GM12864 (cell line): ENCODE measurements at regions not wholly inside any gene's neighbourhood (a gene's known extent, or its start where the extent isn't known, plus 50 kb on each side); places are given as distances from the start of the nearest gene placed in this dataset.
A peak's percentile ranks its signal among the peaks of the same experiment; 100 is the strongest.
"Not testable (repeated sequence)": the region's sequence is repeated elsewhere in the genome, so short reads cannot be mapped to it uniquely, and the experiment has no call there.

Experiments
- DNase-seq: peaks from one replicate; pipeline ENCODE4 v3.0.0-alpha.2; 2011; ENCODE audit warnings: low read depth
- H3K4me3 ChIP-seq: 2 replicates; pipeline ENCODE4 v1.5.1; 2011; ENCODE audit warnings: mild to moderate bottlenecking, low read depth, low read length, control low read depth
- TF ChIP-seq, protein P1 (sequence below): IDR thresholded peaks from 2 replicates; pipeline ENCODE4 v1.5.1; 2011; ENCODE audit warnings: low read depth, mild to moderate bottlenecking, moderate library complexity, low read length, control low read depth, inconsistent platforms; ENCODE audit errors: missing control alignments

DNA sequence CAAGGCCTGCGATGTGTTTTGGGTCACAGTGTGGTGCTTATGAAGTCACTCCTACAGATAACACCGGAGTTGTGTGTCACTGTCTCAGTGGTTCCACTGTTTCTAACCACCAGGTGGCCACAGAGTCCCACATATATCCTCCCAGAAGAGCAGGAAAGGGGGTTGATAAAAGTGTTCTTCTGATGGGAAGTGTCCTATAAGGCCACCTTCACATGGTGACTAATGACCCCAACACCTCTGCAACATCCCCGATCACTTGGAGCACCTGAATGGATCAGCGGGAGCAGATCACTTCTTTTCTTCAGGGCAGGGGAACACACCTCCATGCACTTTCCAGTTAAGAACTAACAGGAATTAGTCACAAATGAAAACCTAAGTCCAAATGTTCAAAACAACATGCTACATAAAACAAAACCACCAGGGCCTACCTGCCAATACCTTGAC lies 111.5 kb downstream of the PPIAL4G start:
- TF ChIP-seq, protein P1, sequence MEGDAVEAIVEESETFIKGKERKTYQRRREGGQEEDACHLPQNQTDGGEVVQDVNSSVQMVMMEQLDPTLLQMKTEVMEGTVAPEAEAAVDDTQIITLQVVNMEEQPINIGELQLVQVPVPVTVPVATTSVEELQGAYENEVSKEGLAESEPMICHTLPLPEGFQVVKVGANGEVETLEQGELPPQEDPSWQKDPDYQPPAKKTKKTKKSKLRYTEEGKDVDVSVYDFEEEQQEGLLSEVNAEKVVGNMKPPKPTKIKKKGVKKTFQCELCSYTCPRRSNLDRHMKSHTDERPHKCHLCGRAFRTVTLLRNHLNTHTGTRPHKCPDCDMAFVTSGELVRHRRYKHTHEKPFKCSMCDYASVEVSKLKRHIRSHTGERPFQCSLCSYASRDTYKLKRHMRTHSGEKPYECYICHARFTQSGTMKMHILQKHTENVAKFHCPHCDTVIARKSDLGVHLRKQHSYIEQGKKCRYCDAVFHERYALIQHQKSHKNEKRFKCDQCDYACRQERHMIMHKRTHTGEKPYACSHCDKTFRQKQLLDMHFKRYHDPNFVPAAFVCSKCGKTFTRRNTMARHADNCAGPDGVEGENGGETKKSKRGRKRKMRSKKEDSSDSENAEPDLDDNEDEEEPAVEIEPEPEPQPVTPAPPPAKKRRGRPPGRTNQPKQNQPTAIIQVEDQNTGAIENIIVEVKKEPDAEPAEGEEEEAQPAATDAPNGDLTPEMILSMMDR, result peak; percentile 64
- not testable (repeated sequence) for H3K4me3 ChIP-seq, DNase-seq

DNA sequence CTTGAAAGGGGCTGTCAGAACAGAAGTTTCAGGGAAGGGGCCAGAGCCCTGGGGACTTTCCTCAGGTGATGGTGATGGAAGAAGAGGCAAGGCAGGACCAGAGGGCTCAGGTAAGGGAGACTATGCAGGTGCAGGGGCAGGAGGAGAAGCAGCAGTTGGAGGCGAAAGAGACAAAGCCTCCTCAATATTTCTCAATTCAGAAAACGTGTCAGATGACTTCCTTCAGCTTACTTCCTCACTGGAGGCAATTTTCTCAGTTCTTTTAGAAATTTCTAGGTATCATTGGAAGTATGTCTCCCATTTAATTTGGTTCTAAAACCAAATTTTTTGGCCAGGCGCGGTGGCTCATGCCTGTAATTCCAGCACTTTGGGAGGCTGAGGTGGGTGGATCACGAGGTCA lies 112.4 kb downstream of the PPIAL4G start:
- H3K4me3 ChIP-seq, DNase-seq: not testable (repeated sequence)

DNA sequence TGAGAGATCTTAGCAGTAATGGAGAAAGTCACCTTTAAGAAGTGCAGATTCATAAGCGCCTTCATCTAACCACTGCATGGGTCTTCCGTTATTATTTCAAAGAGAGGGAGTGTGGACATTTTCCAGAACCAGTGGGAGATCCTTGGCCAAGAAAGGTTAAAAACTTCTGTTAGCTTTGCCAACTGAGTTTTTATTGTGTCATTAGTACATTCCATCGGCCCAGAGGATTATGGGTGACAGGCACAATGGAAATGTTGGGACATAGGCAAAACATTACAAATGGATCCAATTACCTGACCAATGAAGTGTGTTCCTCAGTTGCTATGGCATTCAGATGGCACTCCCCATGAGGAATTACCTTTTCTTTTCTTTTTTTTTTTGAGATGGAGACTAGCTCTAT lies 115.5 kb downstream of the PPIAL4G start:
- no peak overlapping the region for H3K4me3 ChIP-seq
- TF ChIP-seq, protein P1, result no peak
- DNase-seq, result no peak

DNA sequence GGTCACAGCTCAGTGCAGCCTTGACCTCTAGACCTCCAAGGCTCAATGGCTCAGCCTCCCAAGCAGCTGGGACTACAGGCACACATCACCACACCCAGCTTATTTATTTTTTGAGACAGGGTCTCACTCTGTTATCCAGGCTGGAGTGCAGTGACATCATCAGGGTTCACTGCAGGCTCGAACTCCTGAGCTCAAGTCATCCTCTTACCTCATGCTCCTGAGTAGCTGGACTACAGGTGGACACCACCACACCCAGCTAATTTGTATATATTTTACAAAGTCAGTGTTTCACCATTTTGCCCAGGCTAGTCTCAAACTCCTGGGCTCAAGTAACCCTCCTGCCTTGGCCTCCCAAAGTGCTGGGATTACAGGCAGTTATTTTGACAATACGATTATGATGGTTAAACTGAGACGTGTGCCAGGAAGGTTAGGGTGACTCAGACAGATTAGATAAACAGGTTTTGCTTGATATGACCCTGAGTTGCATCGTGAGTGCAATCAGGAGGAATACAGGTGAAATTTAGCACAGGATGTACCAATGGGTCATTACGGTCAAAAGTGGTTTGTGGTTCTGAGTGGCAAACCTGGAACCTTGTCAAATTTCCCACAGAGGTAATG lies 116.9 kb downstream of the PPIAL4G start:
- not testable (repeated sequence) for DNase-seq, H3K4me3 ChIP-seq

DNA sequence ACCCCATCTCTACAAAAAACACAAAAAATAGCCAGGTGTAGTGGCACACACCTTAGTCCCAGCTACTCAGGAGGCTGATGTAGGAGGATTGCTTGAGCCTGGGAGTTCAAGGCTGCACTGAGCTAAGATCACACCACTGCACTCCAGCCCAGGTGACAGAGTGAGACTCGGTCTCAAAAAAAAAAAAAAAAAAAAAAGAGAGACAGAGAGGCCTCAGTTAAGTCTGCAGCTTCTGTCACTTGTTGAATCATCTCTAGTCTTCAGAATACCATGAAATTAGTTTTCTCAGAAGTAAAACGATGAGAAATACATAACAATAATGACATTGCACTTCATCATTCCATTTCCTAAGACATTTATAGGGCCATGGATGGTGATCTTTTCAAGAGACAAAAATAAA lies 118.0 kb downstream of the PPIAL4G start:
- not testable (repeated sequence) for H3K4me3 ChIP-seq, DNase-seq

DNA sequence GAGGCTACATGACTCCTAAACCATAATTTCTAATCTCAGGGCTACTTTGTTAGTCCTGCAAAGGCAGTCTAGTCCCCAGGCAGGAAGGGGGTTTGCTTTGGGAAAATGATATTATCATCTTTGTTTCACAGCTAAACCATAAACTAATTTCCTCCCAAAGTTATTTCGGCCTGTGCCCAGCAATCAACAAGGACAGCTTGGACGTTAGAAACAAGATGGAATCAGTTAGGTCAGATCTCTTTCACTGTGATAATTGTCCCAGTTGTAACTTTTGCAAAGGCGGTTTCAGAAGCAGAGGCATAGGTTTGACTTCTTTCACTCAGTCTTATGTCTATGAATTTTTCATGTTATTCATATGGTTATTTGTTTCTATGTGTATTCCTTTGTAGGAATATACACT lies 119.1 kb downstream of the PPIAL4G start:
- not testable (repeated sequence) for DNase-seq, H3K4me3 ChIP-seq

DNA sequence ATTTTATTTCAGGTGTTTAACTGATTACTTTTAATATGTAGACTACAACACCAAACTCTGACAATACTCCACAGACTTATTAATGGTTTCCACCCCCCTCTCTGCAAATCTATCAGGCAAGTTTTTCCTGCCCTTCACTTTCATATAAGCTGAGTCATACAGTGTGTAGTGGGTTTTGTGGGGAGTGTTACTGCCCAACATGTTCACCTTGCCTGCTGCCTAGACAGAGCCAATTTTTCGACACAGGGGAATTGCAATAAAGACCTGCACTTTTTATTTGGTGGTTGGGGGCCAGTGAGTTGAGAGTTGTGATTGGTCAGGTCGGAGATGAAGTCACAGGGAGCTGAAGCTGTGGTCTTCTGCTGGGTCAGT lies 119.7 kb downstream of the PPIAL4G start:
- TF ChIP-seq, protein P1, result no peak
- no peak overlapping the region for H3K4me3 ChIP-seq
- DNase-seq, result no peak

DNA sequence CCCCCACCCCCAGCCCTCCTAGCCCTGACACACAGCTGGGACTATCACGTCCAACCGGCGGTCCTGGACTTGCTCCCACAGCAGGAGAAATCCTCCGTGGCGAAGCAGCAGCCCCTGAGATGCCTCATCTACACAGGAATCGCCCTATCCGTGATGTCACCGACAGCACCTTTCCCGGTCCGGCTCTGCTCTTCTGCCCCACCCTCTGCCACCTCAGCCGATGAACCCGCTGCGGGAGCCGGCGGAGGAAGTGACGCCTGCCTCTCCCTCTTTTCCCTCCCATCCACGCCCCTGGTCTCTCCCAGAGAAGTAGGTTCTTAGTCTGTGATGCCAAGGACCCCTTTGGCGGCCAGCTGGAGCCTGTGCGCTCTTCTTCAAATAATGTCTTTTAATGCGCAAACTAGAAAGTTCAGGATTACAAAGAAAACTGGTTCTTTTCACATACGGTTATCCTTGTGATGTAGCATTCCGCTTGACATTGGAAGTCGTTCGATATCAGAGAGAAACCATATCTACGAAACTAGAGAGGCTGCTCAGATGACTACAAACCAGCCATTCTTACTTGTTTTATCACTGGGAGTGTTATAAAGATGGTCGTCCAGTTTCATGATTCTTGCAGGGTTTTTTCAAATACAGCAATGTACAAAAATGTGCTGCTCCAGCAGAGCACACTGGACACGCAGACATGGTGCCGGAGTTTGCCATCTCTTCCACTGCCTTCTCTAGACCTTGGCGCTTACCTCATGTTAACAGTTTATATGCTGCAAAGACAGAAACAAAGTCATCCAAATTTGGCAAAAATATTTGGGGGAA lies 120.3 kb downstream of the PPIAL4G start:
- DNase-seq, result no peak
- TF ChIP-seq, protein P1, result no peak
- no peak overlapping the region for H3K4me3 ChIP-seq

DNA sequence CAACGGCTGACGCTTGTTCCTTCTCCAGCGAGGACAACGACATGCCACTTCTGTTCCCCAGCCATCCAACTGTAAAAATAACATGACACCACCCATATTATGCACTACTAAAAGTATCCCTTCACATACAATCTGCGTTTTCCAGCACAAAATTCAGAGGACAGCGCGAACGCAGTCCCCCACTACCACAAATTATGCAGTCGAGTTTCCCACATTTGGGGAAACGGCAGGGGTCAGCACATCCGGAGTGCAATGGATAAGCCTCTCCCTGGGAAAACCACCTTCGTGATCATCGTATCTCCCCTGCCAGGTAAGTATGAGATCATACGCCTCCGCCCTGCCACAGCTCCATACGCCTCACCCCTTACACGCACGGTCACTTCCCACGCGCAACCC lies 120.9 kb downstream of the PPIAL4G start:
- TF ChIP-seq, protein P1, result no peak
- H3K4me3 ChIP-seq, result no peak overlapping the region
- no peak for DNase-seq
